ENCODE measurements at regions not wholly inside any gene's neighbourhood (a gene's known extent, or its start where the extent isn't known, plus 50 kb on each side); places are given as distances from the start of the nearest gene placed in this dataset.

- DNase-seq (ENCODE audit: low spot score) = no peak
Measured at GRCh38 chr22:27507935-27508526, 293.5 kb downstream of the MN1 start.

GRCh38 chr22:27509132-27509920 is 292.2 kb downstream of the MN1 start:
- DNase-seq (ENCODE audit: low spot score) = no peak

- DNase-seq (ENCODE audit: low spot score) = no peak
Measured at GRCh38 chr22:27510024-27510423, 291.5 kb downstream of the MN1 start.

GRCh38 chr22:27512283-27512761 is 289.2 kb downstream of the MN1 start:
- DNase-seq (ENCODE audit: low spot score) = no peak

- DNase-seq (ENCODE audit: low spot score) = no peak
Measured at GRCh38 chr22:27513021-27513420, 288.5 kb downstream of the MN1 start.

GRCh38 chr22:27514601-27515523 is 286.7 kb downstream of the MN1 start:
- DNase-seq (ENCODE audit: low spot score) = no peak

GRCh38 chr22:27517361-27518155 is 284.0 kb downstream of the MN1 start:
- DNase-seq (ENCODE audit: low spot score) = no peak

- no peak for DNase-seq (ENCODE audit: low spot score)
Measured at GRCh38 chr22:27518531-27519340, 282.8 kb downstream of the MN1 start.

GRCh38 chr22:27523711-27524110 is 277.8 kb downstream of the MN1 start:
- no peak for DNase-seq (ENCODE audit: low spot score)

GRCh38 chr22:27525711-27526110 is 275.8 kb downstream of the MN1 start:
- no peak for DNase-seq (ENCODE audit: low spot score)

- DNase-seq (ENCODE audit: low spot score) = no peak
Measured at GRCh38 chr22:27526901-27527300, 274.7 kb downstream of the MN1 start.

- DNase-seq (ENCODE audit: low spot score) = no peak
Measured at GRCh38 chr22:27531782-27532530, 269.6 kb downstream of the MN1 start.

- no peak for DNase-seq (ENCODE audit: low spot score)
Measured at GRCh38 chr22:27533105-27533745, 268.3 kb downstream of the MN1 start.

GRCh38 chr22:27534720-27535125 is 266.8 kb downstream of the MN1 start:
- no peak for DNase-seq (ENCODE audit: low spot score)

GRCh38 chr22:27535452-27535851 is 266.1 kb downstream of the MN1 start:
- DNase-seq (ENCODE audit: low spot score) = no peak

GRCh38 chr22:27537501-27537900 is 264.1 kb downstream of the MN1 start:
- no peak for DNase-seq (ENCODE audit: low spot score)

- no peak for DNase-seq (ENCODE audit: low spot score)
Measured at GRCh38 chr22:27538666-27539065, 262.9 kb downstream of the MN1 start.

- no peak for DNase-seq (ENCODE audit: low spot score)
Measured at GRCh38 chr22:27540247-27540646, 261.3 kb downstream of the MN1 start.

GRCh38 chr22:27540656-27541396 is 260.7 kb downstream of the MN1 start:
- DNase-seq (ENCODE audit: low spot score) = no peak

Data from activated CD4-positive, alpha-beta T cell treated with anti-CD3 and anti-CD28 coated beads, Interleukin-2, Interleukin-4, amounts not matched to agents 100 ng/mL and 50 ng/mL, durations not matched to agents 16 hours and 8 hours (primary cell).